HEK293 (cell line): ENCODE measurements at regions not wholly inside any gene's neighbourhood (a gene's known extent, or its start where the extent isn't known, plus 50 kb on each side); places are given as distances from the start of the nearest gene placed in this dataset.

Experiments used
- CTCF ChIA-PET: fragments of 350-600 bp; formaldehyde crosslinking; extraction: SDS; loops from one replicate; lab custom pipeline; 2021; ENCODE audit warnings: antibody characterized with exemption; lab: Yijun Ruan, JAX
- POLR2A ChIA-PET: fragments of 300-600 bp; formaldehyde crosslinking; extraction: SDS; loops from one replicate; lab custom pipeline; 2020; ENCODE audit warnings: antibody characterized with exemption, inconsistent platforms; lab: Yijun Ruan, JAX
- H3K27ac ChIP-seq: fragments of 200-500 bp; sonication (Bioruptor generic); 2 replicates; pipeline ENCODE4 v1.5.1; 2014; ENCODE audit warnings: low read depth, low read length, control low read depth, inconsistent platforms; ENCODE audit errors: extremely low read depth
- H3K36me3 ChIP-seq, 2 experiments: fragments of 200-500 bp in 1 of 2; sonication (Bioruptor generic) in 1 of 2; 1 replicate in 1 of 2; 2 replicates in 1 of 2; pipeline ENCODE4 v1.5.1; 2014 to 2017; ENCODE audit warnings: inconsistent platforms in 2 of 2, low read length in 2 of 2; ENCODE audit not compliant: control insufficient read depth in 2 of 2, insufficient read depth in 1 of 2
- H3K4me1 ChIP-seq: fragments of 200-500 bp; sonication (Bioruptor generic); 2 replicates; pipeline ENCODE4 v1.5.1; 2014; ENCODE audit warnings: mild to moderate bottlenecking, low read length, inconsistent platforms; ENCODE audit not compliant: control insufficient read depth, insufficient read depth
- H3K4me3 ChIP-seq: 2 replicates; pipeline ENCODE4 v1.5.1; 2011; ENCODE audit warnings: low read depth, mild to moderate bottlenecking, control low read depth, low read length, moderate library complexity
- H3K9me3 ChIP-seq: fragments of 200-500 bp; sonication (Bioruptor generic); 2 replicates; pipeline ENCODE4 v1.5.1; 2014; ENCODE audit warnings: low read depth, low read length, inconsistent platforms; ENCODE audit not compliant: control insufficient read depth, insufficient read depth
- GLI2 ChIP-seq: fragments of 450-650 bp; formaldehyde crosslinking; IDR thresholded peaks from 2 replicates; pipeline ENCODE4; 2017; ENCODE audit warnings: missing biosample characterization, missing genetic modification characterization, low read depth, borderline replicate concordance
- KLF1 ChIP-seq: fragments of 450-650 bp; formaldehyde crosslinking; IDR thresholded peaks from 2 replicates; pipeline ENCODE4 v1.5.1; 2016; ENCODE audit warnings: missing biosample characterization, missing genetic modification characterization
- PRDM2 ChIP-seq: fragments of 450-650 bp; formaldehyde crosslinking; IDR thresholded peaks from 2 replicates; pipeline ENCODE4 v1.5.1; 2016; ENCODE audit warnings: missing biosample characterization, missing genetic modification characterization, borderline replicate concordance
- RBAK ChIP-seq: fragments of 450-650 bp; formaldehyde crosslinking; IDR thresholded peaks from 2 replicates; pipeline ENCODE4 v1.5.1; 2016; ENCODE audit warnings: missing biosample characterization, missing genetic modification characterization
- SALL2 ChIP-seq: fragments of 450-650 bp; formaldehyde crosslinking; IDR thresholded peaks from 2 replicates; pipeline ENCODE4 v1.5.0; 2017; ENCODE audit warnings: missing biosample characterization, mild to moderate bottlenecking, missing genetic modification characterization, borderline replicate concordance
- SCRT2 ChIP-seq: fragments of 450-650 bp; formaldehyde crosslinking; IDR thresholded peaks from 2 replicates; pipeline ENCODE4 v1.5.1; 2016; ENCODE audit warnings: missing biosample characterization, missing genetic modification characterization
- TRIM28 ChIP-seq: IDR thresholded peaks from 2 replicates; pipeline ENCODE4 v1.6.1; 2011; ENCODE audit warnings: low read length, control low read depth, borderline replicate concordance
- WT1 ChIP-seq: fragments of 450-650 bp; formaldehyde crosslinking; IDR thresholded peaks from 2 replicates; pipeline ENCODE4 v1.5.1; 2016; ENCODE audit warnings: missing biosample characterization, missing genetic modification characterization
- ZBTB11 ChIP-seq: fragments of 450-650 bp; formaldehyde crosslinking; conservative IDR thresholded peaks from 2 replicates; pipeline ENCODE4 v1.5.1; 2016; ENCODE audit warnings: low read depth, missing biosample characterization, missing genetic modification characterization
- ZFP69B ChIP-seq: fragments of 450-650 bp; formaldehyde crosslinking; IDR thresholded peaks from 2 replicates; pipeline ENCODE4 v1.5.1; 2016; ENCODE audit warnings: missing biosample characterization, missing genetic modification characterization
- ZNF248 ChIP-seq: fragments of 450-650 bp; formaldehyde crosslinking; IDR thresholded peaks from 2 replicates; pipeline ENCODE4 v1.5.1; 2017; ENCODE audit warnings: missing biosample characterization, missing genetic modification characterization
- ZNF266 ChIP-seq: fragments of 450-650 bp; formaldehyde crosslinking; IDR thresholded peaks from 2 replicates; pipeline ENCODE4 v1.5.1; 2016; ENCODE audit warnings: missing biosample characterization, missing genetic modification characterization, low read depth
- ZNF302 ChIP-seq: fragments of 450-650 bp; formaldehyde crosslinking; IDR thresholded peaks from 2 replicates; pipeline ENCODE4 v1.5.1; 2016; ENCODE audit warnings: missing biosample characterization, missing genetic modification characterization, low read depth
- ZNF366 ChIP-seq: fragments of 450-650 bp; formaldehyde crosslinking; conservative IDR thresholded peaks from 2 replicates; pipeline ENCODE4 v1.5.1; 2016; ENCODE audit warnings: missing biosample characterization, missing genetic modification characterization
- ZNF785 ChIP-seq: fragments of 450-650 bp; formaldehyde crosslinking; IDR thresholded peaks from 2 replicates; pipeline ENCODE4 v1.5.1; 2016; ENCODE audit warnings: missing biosample characterization, missing genetic modification characterization
- ZSCAN30 ChIP-seq: fragments of 450-650 bp; IDR thresholded peaks from 2 replicates; pipeline ENCODE4 v1.5.1; 2018; ENCODE audit warnings: missing biosample characterization, mild to moderate bottlenecking, missing genetic modification characterization, moderate library complexity
- TF ChIP-seq, protein P1 (sequence below): fragments of 450-650 bp; formaldehyde crosslinking; IDR thresholded peaks from 2 replicates; pipeline ENCODE4 v1.5.1; 2016; ENCODE audit warnings: missing biosample characterization, missing genetic modification characterization
- TF ChIP-seq, protein P2 (sequence below): fragments of 450-650 bp; formaldehyde crosslinking; IDR thresholded peaks from 2 replicates; pipeline ENCODE4 v1.5.1; 2016; ENCODE audit warnings: missing biosample characterization, missing genetic modification characterization

DNA sequence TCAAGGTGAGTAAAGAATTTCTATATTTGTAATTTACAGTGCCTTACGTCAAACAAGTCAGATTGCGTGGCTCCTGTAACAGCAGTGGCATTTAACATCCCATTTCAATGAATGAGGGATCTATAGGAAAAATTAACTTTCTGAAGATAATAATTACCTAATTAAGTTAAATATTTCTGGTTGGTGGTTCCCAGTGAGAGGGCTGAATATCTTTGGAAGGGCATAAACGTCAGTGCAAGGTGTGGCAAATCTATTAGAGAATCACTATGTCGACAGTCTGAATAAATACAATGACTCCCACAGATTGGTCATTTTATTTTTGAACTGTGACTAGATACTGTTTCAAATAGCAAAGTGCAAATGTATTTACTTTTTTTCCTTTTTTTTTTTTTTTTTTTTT, 80.0 kb downstream of the S1PR1 start:
- Histone ChIP-seq H3K9me3 (no peaks in the 10 kb centered on the region), H3K4me1 (no peaks in the 10 kb centered on the region), H3K36me3 (no peaks in the 10 kb centered on the region), H3K4me3 (no peak overlapping the region), H3K27ac (no peak overlapping the region)
- ChIA-PET POLR2A (no interaction called here), CTCF (interaction anchor here (2.1 kb wide), 1 partner anchor 41 kb away, joined by 8 read pairs; no protein-coding TSS in a partner anchor)
- TF ChIP-seq TRIM28 (no peak), ZNF266 (tag by site-specific recombination) (no peak), ZFP69B (tag by site-specific recombination) (no peak), SCRT2 (tag by site-specific recombination) (no peak), KLF1 (tag by site-specific recombination) (no peak), PRDM2 (no peak), WT1 (tag by site-specific recombination) (no peak), ZNF785 (tag by site-specific recombination) (no peak), ZNF366 (no peak), ZNF302 (tag by site-specific recombination) (no peak), ZSCAN30 (no peak), ZBTB11 (tag by site-specific recombination) (no peak), RBAK (no peak), SALL2 (tag by site-specific recombination) (no peak), GLI2 (no peak), ZNF248 (tag by site-specific recombination) (no peak)
- TF ChIP-seq, protein P1, sequence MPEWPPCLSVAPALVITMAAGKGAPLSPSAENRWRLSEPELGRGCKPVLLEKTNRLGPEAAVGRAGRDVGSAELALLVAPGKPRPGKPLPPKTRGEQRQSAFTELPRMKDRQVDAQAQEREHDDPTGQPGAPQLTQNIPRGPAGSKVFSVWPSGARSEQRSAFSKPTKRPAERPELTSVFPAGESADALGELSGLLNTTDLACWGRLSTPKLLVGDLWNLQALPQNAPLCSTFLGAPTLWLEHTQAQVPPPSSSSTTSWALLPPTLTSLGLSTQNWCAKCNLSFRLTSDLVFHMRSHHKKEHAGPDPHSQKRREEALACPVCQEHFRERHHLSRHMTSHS (tag by site-specific recombination): no peak
- TF ChIP-seq, protein P2, sequence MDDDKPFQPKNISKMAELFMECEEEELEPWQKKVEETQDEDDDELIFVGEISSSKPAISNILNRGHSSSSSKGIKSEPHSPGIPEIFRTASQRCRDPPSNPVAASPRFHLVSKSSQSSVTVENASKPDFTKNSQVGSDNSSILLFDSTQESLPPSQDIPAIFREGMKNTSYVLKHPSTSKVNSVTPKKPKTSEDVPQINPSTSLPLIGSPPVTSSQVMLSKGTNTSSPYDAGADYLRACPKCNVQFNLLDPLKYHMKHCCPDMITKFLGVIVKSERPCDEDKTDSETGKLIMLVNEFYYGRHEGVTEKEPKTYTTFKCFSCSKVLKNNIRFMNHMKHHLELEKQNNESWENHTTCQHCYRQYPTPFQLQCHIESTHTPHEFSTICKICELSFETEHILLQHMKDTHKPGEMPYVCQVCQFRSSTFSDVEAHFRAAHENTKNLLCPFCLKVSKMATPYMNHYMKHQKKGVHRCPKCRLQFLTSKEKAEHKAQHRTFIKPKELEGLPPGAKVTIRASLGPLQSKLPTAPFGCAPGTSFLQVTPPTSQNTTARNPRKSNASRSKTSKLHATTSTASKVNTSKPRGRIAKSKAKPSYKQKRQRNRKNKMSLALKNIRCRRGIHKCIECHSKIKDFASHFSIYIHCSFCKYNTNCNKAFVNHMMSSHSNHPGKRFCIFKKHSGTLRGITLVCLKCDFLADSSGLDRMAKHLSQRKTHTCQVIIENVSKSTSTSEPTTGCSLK (tag by site-specific recombination): no peak
